OCI-LY1 (cell line): ENCODE measurements at regions not wholly inside any gene's neighbourhood (a gene's known extent, or its start where the extent isn't known, plus 50 kb on each side); places are given as distances from the start of the nearest gene placed in this dataset.

ENCODE experiments used
- EZH2 ChIP-seq: fragments of 200-600 bp; sonication (generic), shearing (Covaris generic); IDR thresholded peaks from 2 replicates; pipeline ENCODE4 v1.8.0; 2017; ENCODE audit warnings: borderline replicate concordance, mixed run types, mild to moderate bottlenecking, antibody characterized with exemption, low read length, moderate library complexity, mixed read lengths
- TF ChIP-seq, protein P1 (sequence below): fragments of 200-600 bp; sonication (generic), shearing (Covaris generic); IDR thresholded peaks from 2 replicates; pipeline ENCODE4 v1.5.1; 2017; ENCODE audit warnings: mild to moderate bottlenecking, antibody characterized with exemption, low read length, moderate library complexity, mixed read lengths

- TF ChIP-seq EZH2 = no peak
- TF ChIP-seq, protein P1, sequence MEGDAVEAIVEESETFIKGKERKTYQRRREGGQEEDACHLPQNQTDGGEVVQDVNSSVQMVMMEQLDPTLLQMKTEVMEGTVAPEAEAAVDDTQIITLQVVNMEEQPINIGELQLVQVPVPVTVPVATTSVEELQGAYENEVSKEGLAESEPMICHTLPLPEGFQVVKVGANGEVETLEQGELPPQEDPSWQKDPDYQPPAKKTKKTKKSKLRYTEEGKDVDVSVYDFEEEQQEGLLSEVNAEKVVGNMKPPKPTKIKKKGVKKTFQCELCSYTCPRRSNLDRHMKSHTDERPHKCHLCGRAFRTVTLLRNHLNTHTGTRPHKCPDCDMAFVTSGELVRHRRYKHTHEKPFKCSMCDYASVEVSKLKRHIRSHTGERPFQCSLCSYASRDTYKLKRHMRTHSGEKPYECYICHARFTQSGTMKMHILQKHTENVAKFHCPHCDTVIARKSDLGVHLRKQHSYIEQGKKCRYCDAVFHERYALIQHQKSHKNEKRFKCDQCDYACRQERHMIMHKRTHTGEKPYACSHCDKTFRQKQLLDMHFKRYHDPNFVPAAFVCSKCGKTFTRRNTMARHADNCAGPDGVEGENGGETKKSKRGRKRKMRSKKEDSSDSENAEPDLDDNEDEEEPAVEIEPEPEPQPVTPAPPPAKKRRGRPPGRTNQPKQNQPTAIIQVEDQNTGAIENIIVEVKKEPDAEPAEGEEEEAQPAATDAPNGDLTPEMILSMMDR = no peak
Measured at GRCh38 chr3:151557068-151557840, 96.4 kb upstream of the IGSF10 start.
